PC-3 (cell line): ENCODE measurements at regions not wholly inside any gene's neighbourhood (a gene's known extent, or its start where the extent isn't known, plus 50 kb on each side); places are given as distances from the start of the nearest gene placed in this dataset.

ENCODE experiments used
- ATAC-seq: fragments of 200-7000 bp; cut with Tn5 transposase; 2 replicates; pipeline ENCODE4 v1.9.1; 2020; ENCODE audit warnings: mild to moderate bottlenecking, moderate library complexity
- BruUV-seq: library from RNA; stranded (reverse); fragments of 400-500 nt; replicated peaks from 2 replicates; lab custom pipeline; 2021; lab: Mats Ljungman, UMichigan
- CTCF ChIA-PET: fragments of 300-600 bp; sonication (Branson Sonifier 250); formaldehyde crosslinking; loops from one replicate; lab custom pipeline; 2022; ENCODE audit warnings: antibody characterized with exemption; lab: Charles Lee
- POLR2A ChIA-PET: fragments of 300-600 bp; sonication (Branson Sonifier 250); formaldehyde crosslinking; loops from one replicate; lab custom pipeline; 2022; ENCODE audit warnings: antibody characterized with exemption; ENCODE audit not compliant: unreplicated experiment; lab: Charles Lee
- DNase-seq: peaks from one replicate; pipeline ENCODE4 v3.0.0-alpha.2; 2015
- H2AFZ ChIP-seq: fragments of 300-600 bp; sonication (generic); 2 replicates; pipeline ENCODE4 v1.6.0; 2016; ENCODE audit warnings: antibody characterized with exemption, low read length
- H3F3A ChIP-seq: fragments of 300-600 bp; sonication (generic); one replicate; pipeline ENCODE4 v1.6.0; 2017; ENCODE audit warnings: antibody characterized with exemption, low read length, control low read depth, mild to moderate bottlenecking; ENCODE audit not compliant: unreplicated experiment
- H3K27ac ChIP-seq: fragments of 300-600 bp; sonication (generic); 2 replicates; pipeline ENCODE4 v1.5.1; 2016; ENCODE audit warnings: mild to moderate bottlenecking, low read length
- H3K27me3 ChIP-seq: fragments of 300-600 bp; sonication (generic); 2 replicates; pipeline ENCODE4 v1.6.1; 2016; ENCODE audit warnings: low read length, mixed read lengths
- H3K36me3 ChIP-seq: fragments of 300-600 bp; sonication (generic); 2 replicates; pipeline ENCODE4 v1.6.1; 2016; ENCODE audit warnings: low read depth, mixed run types, low read length, mixed read lengths
- H3K4me1 ChIP-seq: fragments of 300-600 bp; sonication (generic); 2 replicates; pipeline ENCODE4 v1.5.1; 2016; ENCODE audit warnings: low read length; ENCODE audit not compliant: insufficient read depth
- H3K4me2 ChIP-seq: fragments of 300-600 bp; sonication (generic); 2 replicates; pipeline ENCODE4 v1.6.0; 2016; ENCODE audit warnings: low read length
- H3K4me3 ChIP-seq: fragments of 300-600 bp; sonication (generic); 2 replicates; pipeline ENCODE4 v1.5.1; 2016; ENCODE audit warnings: mild to moderate bottlenecking, low read length, mixed read lengths
- H3K79me2 ChIP-seq: fragments of 300-600 bp; sonication (generic); 2 replicates; pipeline ENCODE4 v1.6.1; 2017; ENCODE audit warnings: low read length, mixed read lengths
- H3K9ac ChIP-seq: fragments of 300-600 bp; sonication (generic); 2 replicates; pipeline ENCODE4 v1.6.0; 2016; ENCODE audit warnings: mild to moderate bottlenecking, low read length
- H3K9me2 ChIP-seq: fragments of 300-600 bp; sonication (generic); replicated peaks from 2 replicates; pipeline ENCODE4 v1.6.1; 2016; ENCODE audit warnings: mixed run types, low read length, mixed read lengths
- H3K9me3 ChIP-seq: fragments of 300-600 bp; sonication (generic); 2 replicates; pipeline ENCODE4 v1.6.1; 2016; ENCODE audit warnings: low read length, mixed read lengths
- H4K20me1 ChIP-seq: fragments of 300-600 bp; sonication (generic); 2 replicates; pipeline ENCODE4 v1.6.1; 2016; ENCODE audit warnings: low read length, mixed read lengths
- EZH2 ChIP-seq: fragments of 300-600 bp; sonication (generic); IDR thresholded peaks from one replicate; pipeline ENCODE4 v1.6.1; 2017; ENCODE audit warnings: antibody characterized with exemption, mild to moderate bottlenecking, low read length; ENCODE audit not compliant: unreplicated experiment
- EZH2phosphoT487 ChIP-seq: fragments of 300-600 bp; sonication (generic); IDR thresholded peaks from 2 replicates; pipeline ENCODE4 v1.6.1; 2018; ENCODE audit warnings: mild to moderate bottlenecking, antibody characterized with exemption, low read length, borderline replicate concordance
- intact Hi-C: fragments of 100-400 bp; cut with micrococcal nuclease; formaldehyde crosslinking; loops from 2 replicates; pipeline ENCODE4 v1.9.0; 2023
- TF ChIP-seq, protein P1 (sequence below): fragments of 300-600 bp; sonication (generic); conservative IDR thresholded peaks from 2 replicates; pipeline ENCODE4 v1.5.1; 2017; ENCODE audit warnings: antibody characterized with exemption, low read depth, mild to moderate bottlenecking, low read length

GRCh38 chr7:145263886-145264285 is 428.0 kb upstream of the TPK1 start:
- no TSS peak for BruUV-seq
- CTCF ChIA-PET = no interaction called here
- Histone ChIP-seq H4K20me1 (no peaks in the 10 kb centered on the region), H3K79me2 (no peaks in the 10 kb centered on the region), H3K9me2 (no peaks in the 10 kb centered on the region), H3K36me3 (no peaks in the 10 kb centered on the region), H3K27ac (no peak overlapping the region), H3K9ac (no peak overlapping the region), H3F3A (no peaks in the 10 kb centered on the region), H3K4me1 (no peaks in the 10 kb centered on the region), H3K4me3 (no peak overlapping the region), H3K9me3 (no peaks in the 10 kb centered on the region), H2AFZ (no peak overlapping the region), H3K4me2 (no peak overlapping the region), H3K27me3 (no peaks in the 10 kb centered on the region)
- DNase-seq = no peak
- intact Hi-C loops = no loop called here
- POLR2A ChIA-PET = no interaction called here
- TF ChIP-seq, protein P1, sequence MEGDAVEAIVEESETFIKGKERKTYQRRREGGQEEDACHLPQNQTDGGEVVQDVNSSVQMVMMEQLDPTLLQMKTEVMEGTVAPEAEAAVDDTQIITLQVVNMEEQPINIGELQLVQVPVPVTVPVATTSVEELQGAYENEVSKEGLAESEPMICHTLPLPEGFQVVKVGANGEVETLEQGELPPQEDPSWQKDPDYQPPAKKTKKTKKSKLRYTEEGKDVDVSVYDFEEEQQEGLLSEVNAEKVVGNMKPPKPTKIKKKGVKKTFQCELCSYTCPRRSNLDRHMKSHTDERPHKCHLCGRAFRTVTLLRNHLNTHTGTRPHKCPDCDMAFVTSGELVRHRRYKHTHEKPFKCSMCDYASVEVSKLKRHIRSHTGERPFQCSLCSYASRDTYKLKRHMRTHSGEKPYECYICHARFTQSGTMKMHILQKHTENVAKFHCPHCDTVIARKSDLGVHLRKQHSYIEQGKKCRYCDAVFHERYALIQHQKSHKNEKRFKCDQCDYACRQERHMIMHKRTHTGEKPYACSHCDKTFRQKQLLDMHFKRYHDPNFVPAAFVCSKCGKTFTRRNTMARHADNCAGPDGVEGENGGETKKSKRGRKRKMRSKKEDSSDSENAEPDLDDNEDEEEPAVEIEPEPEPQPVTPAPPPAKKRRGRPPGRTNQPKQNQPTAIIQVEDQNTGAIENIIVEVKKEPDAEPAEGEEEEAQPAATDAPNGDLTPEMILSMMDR = no peak
- TF ChIP-seq EZH2phosphoT487 = no peak
- TF ChIP-seq EZH2 = no peak
- ATAC-seq = no peak

- Histone ChIP-seq H3K9ac (no peak overlapping the region), H3K4me3 (no peak overlapping the region), H3K4me2 (no peak overlapping the region), H2AFZ (no peak overlapping the region), H3K36me3 (no peaks in the 10 kb centered on the region), H3K79me2 (no peaks in the 10 kb centered on the region), H3K27me3 (no peaks in the 10 kb centered on the region), H3K27ac (no peak overlapping the region), H3K9me2 (no peaks in the 10 kb centered on the region), H3F3A (no peaks in the 10 kb centered on the region), H3K4me1 (no peaks in the 10 kb centered on the region), H4K20me1 (no peaks in the 10 kb centered on the region), H3K9me3 (no peaks in the 10 kb centered on the region)
- ChIA-PET POLR2A (no interaction called here), CTCF (no interaction called here)
- TF ChIP-seq, protein P1 = no peak
- no peak for TF ChIP-seq EZH2
- TF ChIP-seq EZH2phosphoT487 = no peak
- DNase-seq (no peak), ATAC-seq (no peak)
- intact Hi-C loops = no loop called here
- BruUV-seq = no TSS peak
Observed at GRCh38 chr7:145252031-145252430, 416.2 kb upstream of the TPK1 start.

GRCh38 chr7:145224775-145225174 is 388.9 kb upstream of the TPK1 start:
- no peaks in the 10 kb centered on the region for H3K4me1 ChIP-seq
- ChIA-PET POLR2A (no interaction called here), CTCF (no interaction called here)
- H3K4me3 ChIP-seq = no peak overlapping the region
- no peaks in the 10 kb centered on the region for H4K20me1 ChIP-seq
- intact Hi-C loops = no loop called here
- H3K27ac ChIP-seq = no peak overlapping the region
- no peak overlapping the region for H3K4me2 ChIP-seq
- no peaks in the 10 kb centered on the region for H3K9me2 ChIP-seq
- no peaks in the 10 kb centered on the region for H3K79me2 ChIP-seq
- H3K9ac ChIP-seq = no peak overlapping the region
- H3K9me3 ChIP-seq = no peaks in the 10 kb centered on the region
- no peaks in the 10 kb centered on the region for H3K36me3 ChIP-seq
- DNase-seq (no peak), ATAC-seq (no peak)
- H3K27me3 ChIP-seq = no peaks in the 10 kb centered on the region
- no peaks in the 10 kb centered on the region for H3F3A ChIP-seq
- no TSS peak for BruUV-seq
- H2AFZ ChIP-seq = no peak overlapping the region
- no peak for TF ChIP-seq EZH2
- TF ChIP-seq, protein P1 = no peak
- TF ChIP-seq EZH2phosphoT487 = no peak
